NOMO-1 (cell line): ENCODE measurements at regions not wholly inside any gene's neighbourhood (a gene's known extent, or its start where the extent isn't known, plus 50 kb on each side); places are given as distances from the start of the nearest gene placed in this dataset.

ENCODE experiments used
- DNase-seq, 2 experiments: peaks; one replicate each; lab custom pipeline; 2025; ENCODE audit not compliant: unreplicated experiment in 2 of 2; lab: John Stamatoyannopoulos, UW

- no peak for DNase-seq
Measured at GRCh38 chr3:117234331-117234730, 524.8 kb downstream of the TUSC7 start.

- no peak for DNase-seq
Measured at GRCh38 chr3:117235304-117235703, 525.7 kb downstream of the TUSC7 start.

GRCh38 chr3:117238806-117239205, 529.2 kb downstream of the TUSC7 start:
- no peak for DNase-seq

- no peak for DNase-seq
Measured at GRCh38 chr3:117243657-117244056, 534.1 kb downstream of the TUSC7 start.

- no peak for DNase-seq
Measured at GRCh38 chr3:117246771-117247555, 537.4 kb downstream of the TUSC7 start.

GRCh38 chr3:117248153-117248552, 538.6 kb downstream of the TUSC7 start:
- no peak for DNase-seq

GRCh38 chr3:117252208-117252607, 542.6 kb downstream of the TUSC7 start:
- DNase-seq = no peak

- no peak for DNase-seq
Measured at GRCh38 chr3:117252651-117253050, 543.1 kb downstream of the TUSC7 start.

GRCh38 chr3:117253636-117254035, 544.1 kb downstream of the TUSC7 start:
- DNase-seq = no peak

GRCh38 chr3:117254985-117255384, 545.4 kb downstream of the TUSC7 start:
- no peak for DNase-seq

GRCh38 chr3:117255736-117256135, 546.2 kb downstream of the TUSC7 start:
- DNase-seq = no peak

GRCh38 chr3:117261983-117262421, 552.4 kb downstream of the TUSC7 start:
- no peak for DNase-seq

- no peak for DNase-seq
Measured at GRCh38 chr3:117263270-117263669, 553.7 kb downstream of the TUSC7 start.

GRCh38 chr3:117263745-117264144, 554.2 kb downstream of the TUSC7 start:
- DNase-seq = no peak

GRCh38 chr3:117264204-117264994, 554.8 kb downstream of the TUSC7 start:
- DNase-seq = no peak

- no peak for DNase-seq
Measured at GRCh38 chr3:117266806-117267205, 557.2 kb downstream of the TUSC7 start.

- DNase-seq = no peak
Measured at GRCh38 chr3:117268318-117268717, 558.7 kb downstream of the TUSC7 start.

GRCh38 chr3:117272274-117272673, 562.7 kb downstream of the TUSC7 start:
- DNase-seq = no peak

- no peak for DNase-seq
Measured at GRCh38 chr3:117272876-117273523, 563.4 kb downstream of the TUSC7 start.

GRCh38 chr3:117277816-117278215, 568.2 kb downstream of the TUSC7 start:
- DNase-seq = no peak

- no peak for DNase-seq
Measured at GRCh38 chr3:117278424-117279190, 569.0 kb downstream of the TUSC7 start.
